ENCODE measurements at regions not wholly inside any gene's neighbourhood (a gene's known extent, or its start where the extent isn't known, plus 50 kb on each side); places are given as distances from the start of the nearest gene placed in this dataset.
A peak's percentile ranks its signal among the peaks of the same experiment; 100 is the strongest.
"Not testable (repeated sequence)": the region's sequence is repeated elsewhere in the genome, so short reads cannot be mapped to it uniquely, and the experiment has no call there.

GRCh38 chr3:188962253-188963247 lies 209.2 kb upstream of the TPRG1 start:
- no peak for ATAC-seq
- DNase-seq: no peak
- intact Hi-C loops (cut with DNase I, micrococcal nuclease): no loop called here

- no peak for DNase-seq
- intact Hi-C loops (cut with DNase I, micrococcal nuclease): no loop called here
- ATAC-seq: no peak
These were observed 206.8 kb upstream of the TPRG1 start for GRCh38 chr3:188964957-188965356.

GRCh38 chr3:188972310-188972709 lies 199.5 kb upstream of the TPRG1 start:
- intact Hi-C loops (cut with DNase I, micrococcal nuclease): loop anchor here in 1 of 2 donors (10.0 kb wide), 1 partner anchor 162 kb away; no protein-coding TSS in a partner anchor

GRCh38 chr3:188974856-188975599 lies 196.7 kb upstream of the TPRG1 start:
- DNase-seq (no peak), ATAC-seq (no peak)
- intact Hi-C loops (cut with DNase I, micrococcal nuclease): loop anchor here in 1 of 2 donors (10.0 kb wide), 1 partner anchor 160 kb away; no protein-coding TSS in a partner anchor

More at GRCh38 chr3:188972310-188972709, 199.5 kb upstream of the TPRG1 start:
- DNase-seq (no peak), ATAC-seq (no peak)

GRCh38 chr3:188975600-188976314 lies 196.0 kb upstream of the TPRG1 start:
- ATAC-seq: no peak
- DNase-seq: no peak
- intact Hi-C loops (cut with DNase I, micrococcal nuclease): loop anchor here in 1 of 2 donors (10.0 kb wide), 1 partner anchor 159 kb away; no protein-coding TSS in a partner anchor

GRCh38 chr3:188976407-188976806 lies 195.4 kb upstream of the TPRG1 start:
- intact Hi-C loops (cut with DNase I, micrococcal nuclease): loop anchor here in 1 of 2 donors (10.0 kb wide), 1 partner anchor 158 kb away; no protein-coding TSS in a partner anchor
- ATAC-seq (no peak), DNase-seq (no peak)

- intact Hi-C loops (cut with DNase I, micrococcal nuclease): loop anchor here in 1 of 2 donors (10.0 kb wide), 1 partner anchor 156 kb away; no protein-coding TSS in a partner anchor
- ATAC-seq: no peak
- DNase-seq: no peak
These were observed 193.2 kb upstream of the TPRG1 start for GRCh38 chr3:188978421-188979171.

- intact Hi-C loops (cut with DNase I, micrococcal nuclease): loop anchor here in 1 of 2 donors (10.0 kb wide), 1 partner anchor 156 kb away; no protein-coding TSS in a partner anchor
- ATAC-seq: no peak
These were observed 192.5 kb upstream of the TPRG1 start for GRCh38 chr3:188979248-188979647.

GRCh38 chr3:188979669-188980310 lies 192.0 kb upstream of the TPRG1 start:
- intact Hi-C loops (cut with DNase I, micrococcal nuclease): loop anchor here in 1 of 2 donors (10.0 kb wide), 1 partner anchor 155 kb away; no protein-coding TSS in a partner anchor
- DNase-seq (no peak), ATAC-seq (no peak)

More at GRCh38 chr3:188979248-188979647, 192.5 kb upstream of the TPRG1 start:
- DNase-seq: no peak

GRCh38 chr3:188993181-188993580 lies 178.6 kb upstream of the TPRG1 start:
- ATAC-seq (no peak), DNase-seq (no peak)
- intact Hi-C loops (cut with DNase I, micrococcal nuclease): no loop called here

- intact Hi-C loops (cut with DNase I, micrococcal nuclease): no loop called here
- no peak for DNase-seq
- ATAC-seq: no peak
These were observed 170.2 kb upstream of the TPRG1 start for GRCh38 chr3:189001559-189001958.

GRCh38 chr3:189003410-189003809 lies 168.4 kb upstream of the TPRG1 start:
- ATAC-seq: no peak
- intact Hi-C loops (cut with DNase I, micrococcal nuclease): no loop called here
- DNase-seq: no peak

- intact Hi-C loops (cut with DNase I, micrococcal nuclease): no loop called here
- ATAC-seq (no peak), DNase-seq (no peak)
These were observed 158.4 kb upstream of the TPRG1 start for GRCh38 chr3:189013224-189013888.

- intact Hi-C loops (cut with DNase I, micrococcal nuclease): no loop called here
- ATAC-seq: no peak
These were observed 157.2 kb upstream of the TPRG1 start for GRCh38 chr3:189014526-189014925.

GRCh38 chr3:189022576-189023466 lies 148.9 kb upstream of the TPRG1 start:
- intact Hi-C loops (cut with DNase I, micrococcal nuclease); ATAC-seq: not testable (repeated sequence)
- DNase-seq: peak in 1 of 2 donors; percentile 9

More at GRCh38 chr3:189014526-189014925, 157.2 kb upstream of the TPRG1 start:
- DNase-seq: no peak

- no peak for DNase-seq
- no peak for ATAC-seq
- intact Hi-C loops (cut with DNase I, micrococcal nuclease): no loop called here
These were observed 145.9 kb upstream of the TPRG1 start for GRCh38 chr3:189025866-189026265.
